NCI-H526 (cell line): ENCODE measurements at regions not wholly inside any gene's neighbourhood (a gene's known extent, or its start where the extent isn't known, plus 50 kb on each side); places are given as distances from the start of the nearest gene placed in this dataset.
A peak's percentile ranks its signal among the peaks of the same experiment; 100 is the strongest.
"Not testable (repeated sequence)": the region's sequence is repeated elsewhere in the genome, so short reads cannot be mapped to it uniquely, and the experiment has no call there.

Experiments
- DNase-seq, 2 experiments: peaks; one replicate each; lab custom pipeline; 2025; lab: John Stamatoyannopoulos, UW

- no peak for DNase-seq
These were observed 57.7 kb upstream of the AADACL2 start for GRCh38 chr3:151675858-151676615.

GRCh38 chr3:151673974-151674373 lies 59.8 kb upstream of the AADACL2 start:
- DNase-seq = no peak

GRCh38 chr3:151667762-151668161 lies 66.0 kb upstream of the AADACL2 start:
- not testable (repeated sequence) for DNase-seq

- DNase-seq = peak in 1 of 2 experiments; percentile 31
These were observed 72.8 kb upstream of the AADACL2 start for GRCh38 chr3:151660885-151661284.

- DNase-seq = peak in 1 of 2 experiments; percentile 35
These were observed 88.7 kb upstream of the AADACL2 start for GRCh38 chr3:151644986-151645385.

- DNase-seq = no peak
These were observed 89.6 kb upstream of the AADACL2 start for GRCh38 chr3:151644020-151644620.

GRCh38 chr3:151639418-151639740 lies 94.3 kb upstream of the AADACL2 start:
- no peak for DNase-seq

- no peak for DNase-seq
These were observed 94.9 kb upstream of the AADACL2 start for GRCh38 chr3:151638555-151639417.

- DNase-seq = no peak
These were observed 97.8 kb upstream of the AADACL2 start for GRCh38 chr3:151635905-151636304.

- DNase-seq = no peak
These were observed 101.8 kb upstream of the AADACL2 start for GRCh38 chr3:151631946-151632345.

GRCh38 chr3:151630938-151631441 lies 102.7 kb upstream of the AADACL2 start:
- no peak for DNase-seq

- no peak for DNase-seq
These were observed 103.7 kb upstream of the AADACL2 start for GRCh38 chr3:151630035-151630434.

- no peak for DNase-seq
These were observed 108.1 kb upstream of the AADACL2 start for GRCh38 chr3:151625586-151625985.

- DNase-seq = no peak
These were observed 108.6 kb upstream of the AADACL2 start for GRCh38 chr3:151625086-151625485.

- DNase-seq = no peak
These were observed 113.7 kb upstream of the AADACL2 start for GRCh38 chr3:151620071-151620470.

- DNase-seq = no peak
These were observed 118.3 kb upstream of the AADACL2 start for GRCh38 chr3:151615464-151615863.

GRCh38 chr3:151612115-151612514 lies 121.6 kb upstream of the AADACL2 start:
- DNase-seq = no peak

GRCh38 chr3:151611419-151611818 lies 122.3 kb upstream of the AADACL2 start:
- no peak for DNase-seq

- DNase-seq = no peak
These were observed 124.2 kb upstream of the AADACL2 start for GRCh38 chr3:151609491-151609890.

GRCh38 chr3:151604891-151605290 lies 128.8 kb upstream of the AADACL2 start:
- no peak for DNase-seq

- DNase-seq = no peak
These were observed 132.9 kb upstream of the AADACL2 start for GRCh38 chr3:151600783-151601182.

- no peak for DNase-seq
These were observed 134.5 kb upstream of the AADACL2 start for GRCh38 chr3:151599103-151599672.
